ENCODE measurements at regions not wholly inside any gene's neighbourhood (a gene's known extent, or its start where the extent isn't known, plus 50 kb on each side); places are given as distances from the start of the nearest gene placed in this dataset.
"Not testable (repeated sequence)": the region's sequence is repeated elsewhere in the genome, so short reads cannot be mapped to it uniquely, and the experiment has no call there.

GRCh38 chr13:89402211-89402610, 1731.0 kb downstream of the SLITRK5 start:
- no peak for DNase-seq

GRCh38 chr13:89406096-89406495, 1734.9 kb downstream of the SLITRK5 start:
- DNase-seq: not testable (repeated sequence)

GRCh38 chr13:89407357-89407756, 1736.2 kb downstream of the SLITRK5 start:
- DNase-seq: no peak

GRCh38 chr13:89432997-89433396, 1761.8 kb downstream of the SLITRK5 start:
- DNase-seq: no peak

GRCh38 chr13:89434624-89435023, 1763.5 kb downstream of the SLITRK5 start:
- not testable (repeated sequence) for DNase-seq

- no peak for DNase-seq
Observed at GRCh38 chr13:89454681-89455080, 1783.5 kb downstream of the SLITRK5 start.

GRCh38 chr13:89455225-89455624, 1784.1 kb downstream of the SLITRK5 start:
- DNase-seq: no peak

- no peak for DNase-seq
Observed at GRCh38 chr13:89455741-89456140, 1784.6 kb downstream of the SLITRK5 start.

- DNase-seq: no peak
Observed at GRCh38 chr13:89457977-89458376, 1786.8 kb downstream of the SLITRK5 start.

- DNase-seq: no peak
Observed at GRCh38 chr13:89458456-89458855, 1787.3 kb downstream of the SLITRK5 start.

GRCh38 chr13:89460895-89461294, 1789.7 kb downstream of the SLITRK5 start:
- DNase-seq: not testable (repeated sequence)

GRCh38 chr13:89465366-89465765, 1794.2 kb downstream of the SLITRK5 start:
- no peak for DNase-seq

GRCh38 chr13:89468081-89468480, 1796.9 kb downstream of the SLITRK5 start:
- DNase-seq: no peak

GRCh38 chr13:89470901-89471300, 1799.7 kb downstream of the SLITRK5 start:
- DNase-seq: no peak

- no peak for DNase-seq
Observed at GRCh38 chr13:89474432-89474831, 1803.3 kb downstream of the SLITRK5 start.

GRCh38 chr13:89486065-89486464, 1814.9 kb downstream of the SLITRK5 start:
- DNase-seq: no peak

GRCh38 chr13:89486709-89487108, 1815.5 kb downstream of the SLITRK5 start:
- DNase-seq: no peak

- no peak for DNase-seq
Observed at GRCh38 chr13:89490661-89491060, 1819.5 kb downstream of the SLITRK5 start.

- no peak for DNase-seq
Observed at GRCh38 chr13:89496478-89496877, 1825.3 kb downstream of the SLITRK5 start.

- no peak for DNase-seq
Observed at GRCh38 chr13:89497658-89498057, 1826.5 kb downstream of the SLITRK5 start.

- DNase-seq: no peak
Observed at GRCh38 chr13:89502286-89502685, 1831.1 kb downstream of the SLITRK5 start.

GRCh38 chr13:89514534-89515312, 1832.8 kb upstream of the MIR17HG start:
- no peak for DNase-seq

GRCh38 chr13:89515948-89516347, 1831.5 kb upstream of the MIR17HG start:
- no peak for DNase-seq

GRCh38 chr13:89518289-89519077, 1829.0 kb upstream of the MIR17HG start:
- no peak for DNase-seq
